GM19467 (cell line): ENCODE measurements at regions not wholly inside any gene's neighbourhood (a gene's known extent, or its start where the extent isn't known, plus 50 kb on each side); places are given as distances from the start of the nearest gene placed in this dataset.
A peak's percentile ranks its signal among the peaks of the same experiment; 100 is the strongest.

ENCODE experiments used
- ATAC-seq: cut with Tn5 transposase; IDR thresholded peaks from one replicate; pipeline ENCODE4 v1.9.1; 2021; ENCODE audit warnings: mild to moderate bottlenecking, moderate library complexity; ENCODE audit not compliant: unreplicated experiment

DNA sequence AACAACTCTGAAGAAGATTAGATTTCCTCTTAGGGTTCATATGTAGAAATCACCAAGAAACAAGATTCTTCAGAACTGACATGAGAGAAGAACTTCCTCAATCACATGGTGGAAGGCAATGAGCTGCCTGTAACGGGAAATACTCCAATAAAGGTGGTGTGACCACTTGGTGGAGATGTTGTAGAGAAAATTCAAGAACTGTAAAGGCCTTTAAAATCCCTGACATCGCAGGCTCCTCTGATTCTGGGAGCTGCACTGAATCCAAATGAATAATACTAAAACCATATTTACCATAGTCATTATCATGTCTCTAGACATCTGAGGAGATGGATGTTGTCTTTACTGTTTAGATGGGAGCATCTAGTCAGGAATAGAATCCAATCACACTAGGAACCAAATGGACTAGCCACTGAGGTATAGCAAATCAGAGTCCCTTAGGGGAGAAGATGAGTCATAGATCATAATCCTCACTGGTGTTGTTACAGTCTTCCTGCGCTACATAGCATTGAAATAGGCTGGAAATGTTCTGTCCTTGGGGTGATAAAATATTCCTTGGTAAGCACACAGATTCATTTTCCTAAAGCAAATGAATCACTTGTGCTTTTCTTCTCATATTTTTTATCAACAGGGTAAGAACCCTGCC is 321.6 kb upstream of the TENM4 start:
- no peak for ATAC-seq

DNA sequence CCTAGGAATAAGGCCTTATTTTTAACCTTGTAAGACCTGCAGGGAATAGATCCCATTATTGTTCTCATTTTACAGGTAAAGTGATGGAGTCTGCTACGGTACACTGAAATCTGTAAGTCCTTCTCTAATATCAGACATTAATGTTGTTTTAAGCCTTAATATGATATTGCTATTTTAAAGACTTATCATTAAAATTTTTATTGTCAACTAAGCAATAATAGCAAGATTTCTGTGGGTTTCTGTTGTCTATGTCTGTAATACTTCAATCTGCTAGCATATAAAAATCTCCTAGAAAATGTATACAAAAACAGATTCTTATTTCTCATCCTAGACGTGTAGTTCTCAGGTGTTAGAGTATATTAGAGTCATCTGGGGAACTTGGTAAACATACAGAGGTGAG is 317.5 kb upstream of the TENM4 start:
- ATAC-seq: no peak

DNA sequence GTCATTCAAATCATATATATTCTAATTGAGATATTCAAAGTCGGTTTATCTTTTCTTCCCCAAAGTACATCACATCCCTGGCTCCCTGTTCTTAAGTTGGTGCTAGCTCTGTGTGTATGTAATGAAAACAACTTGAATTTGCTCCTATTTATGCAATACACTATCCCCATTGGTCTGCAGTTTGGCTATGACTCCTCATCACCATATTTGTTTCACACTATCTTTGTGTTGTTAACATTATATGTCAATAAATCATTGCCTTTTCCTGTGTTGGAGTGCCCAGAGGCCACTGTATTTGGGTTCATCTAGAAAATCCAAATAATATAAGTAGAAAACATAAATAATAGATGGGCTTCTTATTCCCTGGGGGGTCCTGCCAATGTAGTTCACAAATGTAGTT is 306.6 kb upstream of the TENM4 start:
- ATAC-seq: no peak

DNA sequence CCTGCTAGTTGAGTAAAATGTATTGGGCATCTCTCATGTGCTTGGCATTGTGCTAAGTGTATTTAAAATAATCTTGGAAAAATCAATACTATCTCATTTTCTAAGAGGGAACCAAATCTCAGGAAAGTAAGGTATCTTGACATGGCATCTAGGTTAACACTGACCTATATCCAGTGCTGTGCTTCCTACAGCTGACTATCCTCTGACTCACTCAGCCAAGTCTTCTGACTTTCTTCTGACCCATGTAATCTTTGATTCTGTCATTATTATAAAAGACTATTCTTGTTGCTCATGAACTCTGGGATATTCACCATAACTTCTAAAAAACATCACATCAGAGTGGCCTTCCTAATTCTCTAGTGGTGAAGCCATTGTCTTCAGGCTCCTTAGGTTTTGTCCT is 304.1 kb upstream of the TENM4 start:
- no peak for ATAC-seq

DNA sequence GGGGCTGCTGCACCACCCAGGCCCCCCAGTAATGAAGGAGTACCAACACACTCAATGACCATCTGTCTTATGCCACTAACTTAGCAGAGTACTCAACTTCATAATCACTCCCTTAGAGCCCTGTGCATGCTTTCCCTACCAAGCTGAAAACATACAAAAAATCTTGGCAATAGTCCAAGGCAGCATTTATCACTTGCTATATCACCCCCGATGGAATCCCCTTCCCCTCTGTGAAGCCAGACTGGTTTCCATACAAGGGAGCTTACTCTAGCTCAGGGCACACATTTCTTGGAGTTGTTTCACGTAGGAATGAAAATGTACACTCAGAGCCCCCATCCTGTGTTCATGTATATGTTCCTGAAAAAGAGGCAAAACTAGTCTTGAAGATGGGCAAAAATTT is 301.3 kb upstream of the TENM4 start:
- no peak for ATAC-seq

DNA sequence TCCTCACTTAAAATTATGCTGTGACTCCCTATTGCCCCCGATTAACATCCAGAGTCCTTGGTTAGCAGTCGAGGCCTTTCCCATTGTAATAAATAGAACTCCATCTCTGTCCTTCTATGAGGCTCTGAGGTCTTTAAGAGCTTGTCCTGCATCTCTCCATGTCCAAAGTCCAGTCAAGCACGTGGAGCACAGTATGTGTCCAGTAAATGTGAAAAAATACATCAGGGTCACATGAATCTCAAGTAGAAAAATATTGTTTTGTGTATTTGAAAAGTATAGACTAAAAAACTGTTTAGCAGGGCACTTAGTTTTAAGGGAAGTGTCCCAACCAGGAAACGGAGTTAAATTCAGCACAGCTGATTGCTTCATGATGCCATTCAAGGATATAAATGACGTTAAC is 298.8 kb upstream of the TENM4 start:
- no peak for ATAC-seq

DNA sequence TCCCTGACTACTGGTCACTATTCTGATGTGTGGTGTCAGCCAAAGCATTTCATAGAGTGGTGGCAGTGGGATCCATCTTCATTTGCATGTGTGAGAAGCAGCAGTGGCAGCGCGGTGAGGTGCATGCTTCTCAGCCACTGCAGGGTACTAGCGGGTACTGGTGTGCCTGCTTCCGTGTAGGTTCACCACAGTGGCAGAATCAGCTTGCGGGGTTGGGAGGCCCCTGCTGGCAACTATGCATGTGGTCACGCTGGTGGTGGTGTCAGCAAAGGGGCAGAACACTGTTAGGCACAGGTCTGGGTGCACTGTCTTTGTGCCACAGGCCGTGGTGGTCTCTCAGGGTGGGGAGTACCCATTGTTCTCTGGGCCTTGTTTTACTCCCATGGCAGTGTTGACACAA is 286.4 kb upstream of the TENM4 start:
- ATAC-seq: no peak

DNA sequence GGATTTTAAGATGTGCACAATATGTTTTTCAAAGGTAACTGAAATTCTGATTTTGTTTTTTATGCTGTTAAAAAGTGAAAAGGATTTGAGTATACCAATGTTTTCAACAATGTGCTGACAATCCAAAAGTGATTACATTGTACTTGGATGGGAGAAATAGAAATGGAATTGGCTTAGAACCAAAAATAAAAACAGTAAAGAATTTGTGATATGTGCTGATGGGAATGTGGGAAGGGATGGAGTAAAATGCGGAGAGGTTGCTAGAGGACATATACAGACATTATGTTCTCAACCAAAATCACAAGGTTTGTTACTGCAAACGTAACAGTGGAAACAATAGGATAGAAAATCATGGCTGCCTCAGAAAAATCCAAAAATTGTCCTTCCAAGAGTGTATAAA is 279.3 kb upstream of the TENM4 start:
- ATAC-seq: no peak

DNA sequence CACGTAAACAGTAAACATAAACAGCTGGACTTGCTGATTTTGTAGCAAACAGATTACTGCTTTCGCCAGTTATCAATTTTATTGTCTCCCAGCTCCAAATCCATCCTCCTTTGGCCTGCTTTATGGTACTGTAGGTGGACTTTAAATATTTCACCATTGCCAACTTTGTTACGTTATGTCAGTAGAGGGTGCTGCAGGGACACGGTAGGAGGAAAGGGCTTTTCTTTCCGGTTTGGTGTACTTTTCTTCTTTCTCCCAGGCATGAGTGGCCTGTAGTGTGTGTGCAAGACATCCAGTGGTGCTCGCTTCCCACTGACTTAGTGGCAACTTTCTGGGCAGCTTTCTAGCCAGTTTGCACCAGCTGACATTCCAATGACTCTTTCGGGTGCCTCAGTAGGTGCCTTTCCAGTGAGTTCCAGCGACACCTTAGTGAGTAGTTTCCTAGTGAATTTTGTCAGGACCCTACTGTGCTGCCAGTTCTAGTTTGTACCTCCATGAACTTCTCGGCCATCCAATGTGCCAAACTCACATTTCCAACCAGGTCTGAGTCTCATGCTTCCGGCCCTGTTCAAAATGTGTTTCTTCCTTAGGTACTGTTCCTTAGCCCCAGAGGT is 267.6 kb upstream of the TENM4 start:
- ATAC-seq: peak; percentile 74

DNA sequence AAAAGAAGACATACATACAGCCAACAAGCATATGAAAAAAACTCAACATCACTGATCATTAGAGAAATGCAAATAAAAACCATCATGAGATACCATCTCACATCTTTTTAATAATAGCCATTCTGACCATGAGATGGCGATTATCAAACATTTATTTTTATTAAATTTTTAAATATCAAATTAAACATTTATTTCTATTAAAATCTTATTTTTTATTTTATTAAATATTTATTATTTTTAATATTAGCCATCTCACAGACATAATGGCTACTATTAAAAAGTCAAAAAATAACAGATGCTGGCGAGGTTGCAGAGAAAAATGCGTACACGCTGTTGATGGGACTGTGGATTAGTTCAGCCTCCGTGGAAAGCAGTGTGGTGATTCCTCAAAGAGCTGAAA is 264.8 kb upstream of the TENM4 start:
- no peak for ATAC-seq

DNA sequence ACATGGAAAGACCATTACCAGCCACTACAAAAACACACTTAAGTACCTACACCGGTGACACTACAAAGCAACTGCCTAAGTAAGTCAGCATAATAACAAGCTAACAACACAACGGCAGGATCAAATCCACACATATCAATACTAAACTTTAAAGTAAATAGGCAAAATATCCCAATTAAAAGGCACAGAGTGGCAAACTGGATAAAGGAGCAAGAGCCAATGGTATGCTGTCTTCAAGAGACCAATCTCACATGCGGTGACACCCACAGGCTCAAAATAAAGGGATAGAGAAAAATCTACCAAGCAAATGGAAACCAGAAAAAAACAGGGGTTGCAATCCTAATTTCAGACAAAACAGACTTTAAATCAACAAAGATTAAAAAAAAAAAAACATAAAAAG is 261.5 kb upstream of the TENM4 start:
- ATAC-seq: no peak

DNA sequence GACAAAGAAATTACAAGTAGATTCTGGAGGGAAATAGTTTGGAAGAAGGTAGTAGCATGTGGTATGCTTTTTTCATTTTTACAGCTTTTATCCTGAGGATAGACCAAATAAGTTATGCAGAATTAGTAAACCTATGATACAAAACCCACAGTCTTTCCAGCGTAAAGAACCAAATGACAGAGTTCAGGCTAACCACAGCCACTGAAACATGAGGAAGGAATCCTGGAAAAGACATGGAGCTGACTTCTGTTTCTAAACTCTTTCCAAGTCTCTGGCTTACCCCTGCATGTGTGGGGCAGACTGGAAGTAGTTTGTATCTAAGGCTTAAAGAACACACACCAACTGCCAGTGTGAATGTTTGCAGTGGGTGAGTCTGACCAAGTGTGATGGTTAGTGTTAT is 258.4 kb upstream of the TENM4 start:
- ATAC-seq: no peak

DNA sequence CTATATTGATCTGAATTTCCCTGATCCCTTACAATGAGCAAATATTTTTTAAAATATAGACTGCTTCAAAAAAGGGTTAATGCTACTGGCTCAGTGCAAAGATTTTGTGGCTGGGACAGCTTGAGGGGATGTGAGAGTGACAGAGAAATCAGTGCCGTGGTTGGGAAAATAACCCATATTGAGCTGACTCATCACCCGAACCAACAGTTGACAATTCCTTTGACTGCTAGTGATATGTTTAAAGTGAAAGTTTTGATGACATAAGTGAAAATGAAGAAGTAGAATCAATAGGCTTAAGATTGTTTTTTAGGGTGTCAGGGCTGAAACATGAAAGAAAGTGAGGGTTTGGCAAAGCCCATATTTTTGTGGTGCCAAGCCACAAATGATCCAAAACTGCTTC is 257.1 kb upstream of the TENM4 start:
- ATAC-seq: no peak

DNA sequence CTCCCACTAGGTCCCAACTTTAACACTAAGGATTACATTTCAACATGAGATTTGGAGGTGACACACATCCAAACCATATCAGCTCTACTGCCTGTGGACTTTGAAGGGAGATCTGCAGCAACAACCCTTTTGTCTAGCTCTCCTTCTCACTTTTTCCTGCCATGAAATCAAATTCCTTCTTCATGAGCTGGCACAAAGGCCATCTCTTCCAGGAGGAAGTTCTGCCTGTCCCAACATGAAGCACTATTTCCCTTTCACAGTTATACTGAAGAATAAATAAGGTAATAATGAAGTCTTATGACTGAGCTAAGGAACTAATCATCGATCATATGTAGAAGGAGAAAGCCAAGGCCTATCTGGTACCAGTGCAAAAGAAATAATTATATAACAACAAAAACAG is 253.5 kb upstream of the TENM4 start:
- no peak for ATAC-seq

DNA sequence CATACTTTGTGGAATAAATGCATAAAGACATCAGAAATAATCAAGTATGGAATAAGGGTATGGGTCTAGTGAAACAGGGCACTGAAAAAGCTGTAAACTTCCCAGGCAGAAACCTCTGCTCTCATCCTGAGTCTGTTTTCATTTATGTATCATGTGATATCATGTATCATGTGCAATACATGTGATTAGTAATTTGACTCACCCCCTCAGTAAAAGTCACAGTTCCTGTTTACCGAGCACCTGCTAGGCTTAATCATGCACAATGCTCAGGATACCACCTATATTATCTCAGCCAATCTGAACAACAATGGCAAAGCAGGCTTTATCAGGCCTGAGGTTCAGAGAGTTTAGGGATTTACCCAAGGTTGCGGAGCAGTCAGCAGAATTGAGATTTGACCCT is 250.6 kb upstream of the TENM4 start:
- no peak for ATAC-seq

DNA sequence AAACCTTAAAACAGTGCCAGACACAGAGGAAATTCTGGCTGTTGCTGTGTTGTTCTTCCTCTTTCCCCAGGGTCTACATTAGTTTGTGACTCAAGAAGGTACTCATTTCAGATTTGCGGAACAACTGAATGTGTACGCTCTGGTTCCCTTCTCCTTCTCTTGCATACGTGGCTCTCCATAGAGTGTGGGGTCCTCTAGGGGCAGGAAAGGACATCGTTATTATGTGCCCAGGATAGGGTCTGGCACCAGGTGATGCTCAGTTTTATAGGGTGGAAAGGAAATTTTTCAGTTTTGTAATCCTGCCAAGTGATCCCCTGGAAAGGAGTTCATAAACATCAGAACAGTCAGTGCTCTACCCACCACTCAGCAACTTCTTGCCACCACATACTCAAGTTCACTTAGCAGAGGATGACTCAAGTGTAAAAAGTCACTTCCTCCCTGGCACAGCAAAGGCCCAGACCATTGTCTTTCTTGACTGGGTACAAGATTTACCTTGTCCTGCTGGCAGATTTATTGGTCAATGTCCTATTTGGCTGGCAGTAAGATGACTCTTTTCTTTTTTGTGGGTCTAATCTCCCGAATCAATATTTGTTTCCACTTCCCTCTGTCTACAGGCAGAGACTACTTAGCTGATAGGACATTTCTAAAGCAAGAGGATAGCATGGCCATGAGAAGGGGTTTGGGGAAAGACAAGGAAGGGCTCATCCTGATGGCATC is 246.0 kb upstream of the TENM4 start:
- ATAC-seq: no peak

DNA sequence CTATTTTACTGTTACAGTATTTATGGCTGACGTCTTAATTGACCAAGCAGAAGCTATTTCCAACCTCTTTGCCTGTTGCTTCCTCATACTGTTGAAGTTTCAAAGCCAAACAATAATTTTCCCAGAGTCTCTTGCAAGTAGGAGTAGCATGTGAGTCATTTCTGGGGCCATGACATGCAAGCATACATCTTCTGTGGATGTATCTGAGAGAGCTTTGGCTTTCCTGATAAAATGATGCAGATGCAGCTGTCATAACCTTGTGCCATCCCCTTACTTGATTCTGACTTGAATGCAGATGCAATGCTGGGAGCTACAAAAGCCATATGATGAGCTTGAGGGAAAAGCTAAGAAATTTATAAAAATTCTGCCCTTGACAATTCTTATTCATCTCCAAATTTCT is 243.1 kb upstream of the TENM4 start:
- no peak for ATAC-seq

DNA sequence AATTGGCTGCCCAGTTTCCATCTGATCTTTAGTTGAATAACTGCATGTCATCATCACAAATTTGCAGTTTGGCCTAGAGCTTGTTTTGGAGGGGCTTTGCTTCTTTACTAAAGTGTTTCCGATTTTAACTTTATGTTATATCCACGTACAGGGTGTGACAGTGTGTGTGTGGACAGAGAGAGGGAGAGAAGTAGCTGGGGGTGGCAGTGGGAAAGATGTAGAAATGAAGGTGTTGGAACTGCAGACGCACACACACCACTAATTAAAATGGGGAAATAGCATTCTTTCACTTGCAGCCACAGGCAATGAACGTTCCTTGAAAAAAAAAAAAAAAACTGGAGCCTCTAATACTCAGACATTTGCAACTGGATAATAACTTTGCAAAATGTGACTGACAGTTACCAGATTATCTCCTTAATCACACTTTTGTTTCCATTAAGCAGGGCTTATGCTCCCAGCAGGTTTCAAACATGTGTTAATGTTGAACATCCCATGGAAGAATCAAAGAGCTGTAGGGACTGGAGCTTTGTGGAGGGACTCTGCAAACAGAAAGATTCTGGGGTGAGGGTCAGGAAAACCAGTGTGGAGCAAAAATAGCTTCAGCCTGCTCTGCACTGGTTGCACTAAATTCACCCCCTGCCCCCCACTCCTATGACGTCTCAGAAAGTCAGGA is 238.1 kb upstream of the TENM4 start:
- ATAC-seq: no peak

DNA sequence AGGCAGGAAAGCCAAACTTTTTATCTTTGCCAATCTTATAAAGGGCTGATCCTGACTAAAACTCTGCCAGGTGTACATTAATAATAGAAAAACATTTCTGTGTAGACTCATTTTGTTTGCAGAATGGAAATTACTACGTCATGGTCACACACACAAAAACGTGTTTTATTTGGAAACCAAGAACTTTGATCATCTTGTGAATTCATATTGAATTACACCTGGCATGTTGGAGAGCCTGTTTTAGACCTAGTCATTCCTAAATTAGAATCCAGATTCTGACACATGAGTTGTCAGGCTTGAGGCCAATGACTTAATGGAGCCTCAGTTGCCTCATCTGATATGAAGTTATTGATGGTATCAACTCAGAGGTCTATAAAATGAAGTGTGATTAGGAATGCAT is 235.6 kb upstream of the TENM4 start:
- ATAC-seq: no peak

DNA sequence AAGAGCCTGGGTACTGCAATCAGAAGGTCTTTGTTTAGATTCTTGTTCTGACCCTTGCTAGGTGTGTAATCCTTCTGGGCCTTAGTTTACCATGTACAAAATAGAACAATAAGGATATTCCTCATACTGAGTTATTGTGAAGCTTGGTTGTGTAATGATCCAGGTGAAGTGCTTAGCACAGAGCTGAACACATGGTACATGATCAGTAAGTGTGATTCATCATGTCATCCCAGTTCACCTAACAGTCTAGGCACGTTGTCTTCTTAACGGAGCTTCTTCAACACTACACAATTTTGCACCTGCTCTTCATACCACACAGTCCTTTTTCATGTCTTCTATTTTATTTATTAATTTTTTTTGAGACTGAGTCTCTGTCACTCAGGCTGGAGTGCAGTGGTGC is 234.3 kb upstream of the TENM4 start:
- no peak for ATAC-seq

DNA sequence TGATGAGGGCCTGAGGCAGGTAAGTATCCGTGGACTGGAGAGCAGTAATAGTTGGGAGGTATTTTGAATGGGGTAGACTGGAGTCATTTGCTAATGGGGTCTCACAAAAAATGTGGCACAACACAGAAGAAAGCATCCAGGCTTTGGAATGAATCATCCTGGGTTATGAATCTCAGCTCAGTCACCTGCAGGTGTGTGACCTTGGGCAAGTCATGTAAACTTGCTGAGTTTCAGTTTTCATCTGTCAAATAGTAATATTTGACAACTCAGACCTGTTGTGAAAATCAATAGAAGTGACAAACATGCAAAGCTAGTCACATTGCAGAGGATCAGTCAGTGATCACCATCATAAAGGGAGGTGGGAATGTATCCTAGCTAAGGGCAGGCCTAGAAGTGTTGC is 232.0 kb upstream of the TENM4 start:
- ATAC-seq: no peak

DNA sequence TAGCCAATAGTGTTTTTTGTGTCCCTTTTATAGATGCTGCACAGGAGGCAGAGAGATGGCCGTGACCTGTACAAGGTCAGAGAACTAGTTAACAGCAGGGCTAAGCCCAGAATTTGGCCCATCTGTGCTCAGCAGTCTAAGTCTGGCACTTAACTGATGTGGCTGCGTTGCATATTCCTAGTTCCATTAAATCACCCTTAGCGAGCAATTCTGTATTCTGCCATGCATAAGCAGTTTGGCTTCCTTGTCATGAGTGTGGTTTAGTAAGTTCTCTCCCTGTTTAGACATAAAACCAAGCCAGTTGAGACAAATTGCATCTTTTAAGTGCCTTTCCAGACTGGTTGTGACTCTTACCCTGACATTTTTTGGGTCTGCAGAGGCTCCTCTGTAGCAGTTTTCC is 230.6 kb upstream of the TENM4 start:
- ATAC-seq: no peak
